ENCODE measurements at regions not wholly inside any gene's neighbourhood (a gene's known extent, or its start where the extent isn't known, plus 50 kb on each side); places are given as distances from the start of the nearest gene placed in this dataset.

DNA sequence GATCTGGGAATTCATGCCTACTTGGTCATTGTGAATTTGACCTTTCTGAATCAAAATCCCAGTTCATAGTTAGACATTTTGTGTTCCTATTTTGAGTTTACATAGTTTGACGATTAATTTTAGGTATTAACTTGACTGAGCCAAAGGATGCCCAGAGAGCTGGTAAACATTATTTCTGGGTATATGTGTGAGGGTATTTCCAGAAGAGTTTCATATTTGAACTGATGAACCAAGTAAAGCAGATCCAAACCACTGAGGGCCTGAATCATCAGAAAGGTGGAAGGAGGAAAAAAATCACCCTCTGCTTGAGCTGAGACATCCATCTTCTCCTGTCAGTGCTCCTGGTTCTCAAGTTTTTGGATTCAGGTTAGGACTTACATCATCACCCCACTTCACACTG is 116.6 kb downstream of the CYSLTR2 start:
- TF ChIP-seq CTCF (IDR thresholded peaks at IDR 0.05) (no peak), POLR2A (IDR thresholded peaks at IDR 0.05) (no peak)

Measured in right lobe of liver (tissue), 4 donors.